Prostate gland (tissue), 2 donors: ENCODE measurements at regions not wholly inside any gene's neighbourhood (a gene's known extent, or its start where the extent isn't known, plus 50 kb on each side); places are given as distances from the start of the nearest gene placed in this dataset.
"Not testable (repeated sequence)": the region's sequence is repeated elsewhere in the genome, so short reads cannot be mapped to it uniquely, and the experiment has no call there.

Experiments used
- DNase-seq: peaks from one replicate; pipeline ENCODE4 v3.0.0-alpha.2; 2019; ENCODE audit warnings: low spot score
- H3K27ac ChIP-seq, 2 donors: fragments of 200-600 bp; sonication (generic); 2 replicates each; pipeline ENCODE4 v1.5.1; 2017 to 2019
- H3K27me3 ChIP-seq: fragments of 200-600 bp; sonication (generic); replicated peaks from 2 replicates; pipeline ENCODE4 v1.5.1; 2019; ENCODE audit not compliant: insufficient read depth
- H3K36me3 ChIP-seq, 2 donors: fragments of 200-600 bp; sonication (generic); 1 replicate in 1 of 2; 2 replicates in 1 of 2; pipeline versions ENCODE4 v1.5.1 to v1.8.1; 2017 to 2019
- H3K4me1 ChIP-seq: fragments of 200-600 bp; sonication (generic); replicated peaks from 2 replicates; pipeline ENCODE4 v1.5.1; 2019
- H3K4me3 ChIP-seq, 2 donors: fragments of 200-600 bp; sonication (generic); 2 replicates each; pipeline ENCODE4 v1.5.1; 2017 to 2019
- H3K9me3 ChIP-seq: fragments of 200-600 bp; sonication (generic); 2 replicates; pipeline ENCODE4 v1.5.1; 2017
- POLR2A ChIP-seq: fragments of 450-650 bp; IDR thresholded peaks from one replicate; pipeline ENCODE4 v1.6.1; 2016; ENCODE audit warnings: antibody characterized with exemption, mild to moderate bottlenecking
- POLR2AphosphoS5 ChIP-seq: sonication (generic); formaldehyde crosslinking; IDR thresholded peaks from one replicate; pipeline ENCODE4 v1.6.1; 2017; ENCODE audit warnings: antibody characterized with exemption
- WGBS: methylation state at CpG from one replicate; pipeline ENCODE4 v1.1.5; 2018; 5-methylcytosine and 5-hydroxymethylcytosine counted together
- intact Hi-C: fragments of 100-400 bp; cut with DNase I; formaldehyde crosslinking; loops from one replicate; pipeline ENCODE4 v1.14.2; 2022
- TF ChIP-seq, protein P1 (sequence below), 4 experiments: fragments of 200-600 bp in 2 of 4; fragments of 450-650 bp in 2 of 4; sonication (generic) in 2 of 4; IDR thresholded peaks; 1 replicate in 3 of 4; 2 replicates in 1 of 4; pipeline ENCODE4 v1.5.1; 2016 to 2019; ENCODE audit warnings: antibody characterized with exemption in 4 of 4, mild to moderate bottlenecking in 2 of 4, moderate library complexity in 2 of 4

- H3K36me3 ChIP-seq: no peaks in the 10 kb centered on the region
- no peaks in the 10 kb centered on the region for H3K27me3 ChIP-seq
- H3K27ac ChIP-seq: no peak overlapping the region
- no peak for DNase-seq
- no peak overlapping the region for H3K4me3 ChIP-seq
- TF ChIP-seq, protein P1, sequence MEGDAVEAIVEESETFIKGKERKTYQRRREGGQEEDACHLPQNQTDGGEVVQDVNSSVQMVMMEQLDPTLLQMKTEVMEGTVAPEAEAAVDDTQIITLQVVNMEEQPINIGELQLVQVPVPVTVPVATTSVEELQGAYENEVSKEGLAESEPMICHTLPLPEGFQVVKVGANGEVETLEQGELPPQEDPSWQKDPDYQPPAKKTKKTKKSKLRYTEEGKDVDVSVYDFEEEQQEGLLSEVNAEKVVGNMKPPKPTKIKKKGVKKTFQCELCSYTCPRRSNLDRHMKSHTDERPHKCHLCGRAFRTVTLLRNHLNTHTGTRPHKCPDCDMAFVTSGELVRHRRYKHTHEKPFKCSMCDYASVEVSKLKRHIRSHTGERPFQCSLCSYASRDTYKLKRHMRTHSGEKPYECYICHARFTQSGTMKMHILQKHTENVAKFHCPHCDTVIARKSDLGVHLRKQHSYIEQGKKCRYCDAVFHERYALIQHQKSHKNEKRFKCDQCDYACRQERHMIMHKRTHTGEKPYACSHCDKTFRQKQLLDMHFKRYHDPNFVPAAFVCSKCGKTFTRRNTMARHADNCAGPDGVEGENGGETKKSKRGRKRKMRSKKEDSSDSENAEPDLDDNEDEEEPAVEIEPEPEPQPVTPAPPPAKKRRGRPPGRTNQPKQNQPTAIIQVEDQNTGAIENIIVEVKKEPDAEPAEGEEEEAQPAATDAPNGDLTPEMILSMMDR (IDR thresholded peaks at IDR 0.05): no peak
- TF ChIP-seq POLR2AphosphoS5: no peak
- no peak for TF ChIP-seq POLR2A
- intact Hi-C loops: no loop called here
- H3K4me1 ChIP-seq: no peaks in the 10 kb centered on the region
- no peaks in the 10 kb centered on the region for H3K9me3 ChIP-seq
- whole genome bisulfite sequencing: 66% methylated on average over 3 of the region's 3 CpGs
Measured at GRCh38 chr14:40682131-40682913, 924.4 kb upstream of the LRFN5 start.

GRCh38 chr14:40679256-40679655 is 927.4 kb upstream of the LRFN5 start:
- Histone ChIP-seq H3K36me3 (no peaks in the 10 kb centered on the region), H3K4me3 (no peak overlapping the region), H3K4me1 (no peaks in the 10 kb centered on the region), H3K27ac (no peak overlapping the region), H3K27me3 (no peaks in the 10 kb centered on the region), H3K9me3 (no peaks in the 10 kb centered on the region)
- TF ChIP-seq POLR2AphosphoS5 (no peak), POLR2A (no peak)
- TF ChIP-seq, protein P1 (IDR thresholded peaks at IDR 0.05): no peak
- intact Hi-C loops: no loop called here
- no peak for DNase-seq
- 90% methylated on average over 1 of the region's 1 CpG for WGBS

GRCh38 chr14:40677206-40677605 is 929.5 kb upstream of the LRFN5 start:
- H3K36me3 ChIP-seq, H3K4me1 ChIP-seq, H3K9me3 ChIP-seq, H3K4me3 ChIP-seq, DNase-seq, H3K27ac ChIP-seq, intact Hi-C loops, H3K27me3 ChIP-seq: not testable (repeated sequence)

- WGBS: 82% methylated on average over 1 of the region's 1 CpG
- Histone ChIP-seq H3K27me3 (no peaks in the 10 kb centered on the region), H3K36me3 (no peaks in the 10 kb centered on the region), H3K9me3 (no peaks in the 10 kb centered on the region), H3K4me1 (no peaks in the 10 kb centered on the region), H3K4me3 (no peak overlapping the region), H3K27ac (no peak overlapping the region)
- TF ChIP-seq POLR2AphosphoS5 (no peak), POLR2A (no peak)
- TF ChIP-seq, protein P1 (IDR thresholded peaks at IDR 0.05): no peak
- intact Hi-C loops: no loop called here
- no peak for DNase-seq
Measured at GRCh38 chr14:40674502-40674901, 932.2 kb upstream of the LRFN5 start.

DNA sequence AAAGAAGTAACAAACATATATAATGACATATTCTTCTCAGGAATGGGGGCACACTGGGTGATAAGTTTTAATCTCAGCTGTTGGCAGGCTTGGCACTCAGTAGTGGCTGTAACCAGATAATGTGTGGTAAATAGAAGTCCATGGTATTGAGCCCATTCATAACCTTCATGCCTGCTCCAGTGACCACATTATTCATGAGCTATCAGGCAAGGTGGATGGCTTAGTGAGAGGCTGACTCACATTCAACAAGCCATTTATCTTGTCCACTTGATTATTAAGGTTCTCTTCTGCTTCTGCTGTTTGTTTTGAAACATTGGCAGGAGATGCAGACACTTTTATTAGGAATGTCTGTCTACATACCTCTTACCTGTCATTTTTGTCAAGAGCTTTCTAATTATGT is 950.4 kb upstream of the LRFN5 start:
- no peaks in the 10 kb centered on the region for H3K36me3 ChIP-seq
- H3K9me3 ChIP-seq: no peaks in the 10 kb centered on the region
- TF ChIP-seq, protein P1 (IDR thresholded peaks at IDR 0.05): no peak
- TF ChIP-seq POLR2AphosphoS5: no peak
- TF ChIP-seq POLR2A: no peak
- no peak overlapping the region for H3K27ac ChIP-seq
- no peak for DNase-seq
- H3K4me1 ChIP-seq: no peaks in the 10 kb centered on the region
- H3K4me3 ChIP-seq: no peak overlapping the region
- H3K27me3 ChIP-seq: no peaks in the 10 kb centered on the region
- intact Hi-C loops: no loop called here
